ENCODE measurements at regions not wholly inside any gene's neighbourhood (a gene's known extent, or its start where the extent isn't known, plus 50 kb on each side); places are given as distances from the start of the nearest gene placed in this dataset.

- TF ChIP-seq POLR2A (IDR thresholded peaks at IDR 0.05; ENCODE audit: low read depth, low read length) (no peak), SPI1 (IDR thresholded peaks at IDR 0.05; ENCODE audit: low read depth, low read length) (no peak), POLR2AphosphoS5 (IDR thresholded peaks at IDR 0.05; ENCODE audit: low read depth, low read length) (no peak), TAF1 (IDR thresholded peaks at IDR 0.05; ENCODE audit: low read depth, low read length) (no peak), POU2F2 (IDR thresholded peaks at IDR 0.05; ENCODE audit: low read depth, low read length) (no peak), PAX5 (IDR thresholded peaks at IDR 0.05; ENCODE audit: insufficient read depth, low read length, severe bottlenecking) (no peak)
These were observed 64.5 kb downstream of the KCNRG start for GRCh38 chr13:50079655-50080202.

Data from GM12891 (cell line).